Skeletal muscle cell (primary cell): ENCODE measurements at regions not wholly inside any gene's neighbourhood (a gene's known extent, or its start where the extent isn't known, plus 50 kb on each side); places are given as distances from the start of the nearest gene placed in this dataset.
A peak's percentile ranks its signal among the peaks of the same experiment; 100 is the strongest.

Source experiments
- DNase-seq: peaks from one replicate; pipeline ENCODE4 v3.0.0-alpha.2; 2010; ENCODE audit warnings: low read depth
- H3K4me3 ChIP-seq: 2 replicates; pipeline ENCODE4 v1.5.1; 2011; ENCODE audit warnings: low read depth, mild to moderate bottlenecking, control low read depth, low read length, moderate library complexity

- no peak overlapping the region for H3K4me3 ChIP-seq
- no peak for DNase-seq
These were observed 212.8 kb upstream of the KBTBD8 start for GRCh38 chr3:66785191-66785909.

- no peak for DNase-seq
- no peak overlapping the region for H3K4me3 ChIP-seq
These were observed 208.4 kb upstream of the KBTBD8 start for GRCh38 chr3:66789580-66790237.

- no peak for DNase-seq
- H3K4me3 ChIP-seq = no peak overlapping the region
These were observed 206.0 kb upstream of the KBTBD8 start for GRCh38 chr3:66792086-66792485.

GRCh38 chr3:66795365-66795764 is 202.7 kb upstream of the KBTBD8 start:
- peak; percentile 78 for DNase-seq
- H3K4me3 ChIP-seq = no peak overlapping the region

DNA sequence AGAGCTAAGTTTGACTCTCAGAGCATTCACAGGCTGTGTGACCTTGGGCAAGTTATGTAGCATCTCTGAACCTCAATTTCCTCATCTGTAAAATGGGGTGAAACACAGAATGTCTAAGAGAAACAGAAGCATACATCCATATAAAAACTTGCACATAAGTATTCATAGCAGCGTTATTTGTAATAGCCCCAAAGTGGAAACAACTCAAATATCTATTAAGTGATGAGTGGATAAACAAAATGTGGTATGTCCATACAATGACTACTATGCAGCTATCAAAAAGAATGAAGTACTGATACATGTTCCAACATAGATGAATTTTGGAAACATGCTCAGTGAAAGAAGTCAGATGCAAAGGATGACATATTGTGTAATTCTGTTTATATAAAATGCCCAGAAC is 201.8 kb upstream of the KBTBD8 start:
- DNase-seq = no peak

GRCh38 chr3:66797889-66798560 is 200.1 kb upstream of the KBTBD8 start:
- peak; percentile 68 for DNase-seq
- peak overlapping the region; percentile 17 for H3K4me3 ChIP-seq

More for the DNA sequence above, 201.8 kb upstream of the KBTBD8 start:
- H3K4me3 ChIP-seq = no peak overlapping the region

- DNase-seq = no peak
- H3K4me3 ChIP-seq = no peak overlapping the region
These were observed 197.1 kb upstream of the KBTBD8 start for GRCh38 chr3:66800941-66801545.

DNA sequence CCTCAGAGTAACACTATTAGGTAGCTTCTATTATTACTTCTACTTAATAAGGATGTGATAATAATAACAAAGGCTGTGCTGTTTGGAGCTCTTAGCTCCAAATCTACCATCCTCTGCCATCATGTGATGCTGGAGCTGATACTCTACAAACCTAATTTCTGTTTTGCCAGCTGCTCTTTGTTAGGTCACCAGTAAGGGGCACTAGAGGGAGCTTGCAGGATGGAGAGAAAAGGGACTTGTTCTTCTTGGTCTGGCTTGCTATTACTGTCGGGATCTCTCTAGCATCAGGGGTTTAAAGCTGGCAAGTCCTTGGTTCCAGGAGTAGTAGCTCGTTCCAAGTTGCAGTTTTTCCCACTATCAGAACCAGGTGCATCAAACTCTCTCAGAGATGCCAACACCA is 194.9 kb upstream of the KBTBD8 start:
- H3K4me3 ChIP-seq = no peak overlapping the region
- no peak for DNase-seq

GRCh38 chr3:66803721-66804695 is 194.1 kb upstream of the KBTBD8 start:
- H3K4me3 ChIP-seq = no peak overlapping the region
- DNase-seq = no peak

DNA sequence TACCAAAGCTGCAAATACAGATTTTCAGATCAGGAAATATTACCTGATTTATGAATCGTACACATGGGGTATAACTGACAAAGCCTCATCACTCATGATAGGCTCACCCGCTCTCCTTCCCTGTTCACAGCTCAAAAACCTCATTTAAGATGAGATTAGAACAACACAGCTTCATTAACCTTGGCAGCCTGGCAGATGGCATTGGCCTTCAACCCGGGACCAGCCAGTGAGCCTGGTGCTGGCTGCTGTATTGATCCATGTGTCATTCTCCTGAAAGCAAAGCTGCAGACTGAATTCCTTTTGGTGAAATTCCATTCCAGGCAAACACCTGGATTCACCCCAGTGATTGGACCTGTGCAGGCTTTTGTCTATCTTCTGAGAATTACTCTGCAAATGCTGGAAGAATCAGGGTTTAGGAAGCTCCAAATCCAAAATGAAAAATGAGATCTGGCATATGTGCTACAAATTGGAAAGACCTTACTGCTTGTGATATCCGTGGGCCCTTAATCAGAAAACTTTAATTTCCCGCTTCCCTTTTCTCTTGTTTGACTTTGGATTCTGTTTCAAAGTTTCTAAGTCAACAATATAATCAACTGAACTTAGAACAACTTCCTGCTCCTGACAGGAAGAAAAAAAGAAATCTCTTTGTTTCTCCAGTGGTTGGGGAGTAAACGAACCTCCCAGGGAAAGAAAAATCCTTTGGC is 189.1 kb upstream of the KBTBD8 start:
- H3K4me3 ChIP-seq = no peak overlapping the region
- DNase-seq = no peak

DNA sequence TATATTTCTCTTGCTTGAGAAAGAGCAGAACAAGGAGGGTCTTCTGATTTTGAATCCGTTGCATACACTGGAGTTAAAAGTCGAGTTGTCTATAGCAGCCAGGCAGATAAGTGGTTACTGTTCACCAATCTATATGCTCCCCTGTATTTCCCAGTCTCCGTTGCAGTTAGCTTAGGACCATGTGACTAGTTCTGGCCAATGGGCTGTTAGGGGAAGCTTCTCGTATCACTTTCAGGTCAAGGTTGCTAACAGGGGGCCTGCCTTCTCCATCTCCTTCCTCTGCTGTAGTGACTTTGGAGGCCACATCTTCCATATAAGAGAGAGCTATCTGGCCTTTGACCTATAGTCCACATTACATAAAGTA is 188.5 kb upstream of the KBTBD8 start:
- H3K4me3 ChIP-seq = no peak overlapping the region

GRCh38 chr3:66812136-66812535 is 186.0 kb upstream of the KBTBD8 start:
- no peak overlapping the region for H3K4me3 ChIP-seq
- DNase-seq = no peak

More for the DNA sequence above, 188.5 kb upstream of the KBTBD8 start:
- no peak for DNase-seq

DNA sequence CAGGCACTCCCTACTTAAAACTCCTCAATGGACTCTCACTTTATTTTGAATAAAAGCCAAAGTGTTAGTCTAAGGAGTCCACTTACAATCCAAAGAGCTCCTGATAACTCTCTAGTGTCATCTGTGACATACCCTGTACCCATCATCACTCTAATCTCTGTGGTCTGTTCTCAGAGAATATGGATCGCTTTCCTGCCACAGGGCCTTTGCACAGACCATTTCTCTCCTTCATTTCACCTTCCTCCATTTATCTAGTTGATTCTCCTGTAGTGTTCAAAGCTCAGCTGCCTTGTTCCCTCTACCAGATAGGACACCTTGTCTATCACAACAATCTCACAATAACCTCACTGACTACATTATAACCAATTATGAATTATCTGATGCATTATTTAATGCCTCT is 185.4 kb upstream of the KBTBD8 start:
- DNase-seq = no peak
- H3K4me3 ChIP-seq = no peak overlapping the region

DNA sequence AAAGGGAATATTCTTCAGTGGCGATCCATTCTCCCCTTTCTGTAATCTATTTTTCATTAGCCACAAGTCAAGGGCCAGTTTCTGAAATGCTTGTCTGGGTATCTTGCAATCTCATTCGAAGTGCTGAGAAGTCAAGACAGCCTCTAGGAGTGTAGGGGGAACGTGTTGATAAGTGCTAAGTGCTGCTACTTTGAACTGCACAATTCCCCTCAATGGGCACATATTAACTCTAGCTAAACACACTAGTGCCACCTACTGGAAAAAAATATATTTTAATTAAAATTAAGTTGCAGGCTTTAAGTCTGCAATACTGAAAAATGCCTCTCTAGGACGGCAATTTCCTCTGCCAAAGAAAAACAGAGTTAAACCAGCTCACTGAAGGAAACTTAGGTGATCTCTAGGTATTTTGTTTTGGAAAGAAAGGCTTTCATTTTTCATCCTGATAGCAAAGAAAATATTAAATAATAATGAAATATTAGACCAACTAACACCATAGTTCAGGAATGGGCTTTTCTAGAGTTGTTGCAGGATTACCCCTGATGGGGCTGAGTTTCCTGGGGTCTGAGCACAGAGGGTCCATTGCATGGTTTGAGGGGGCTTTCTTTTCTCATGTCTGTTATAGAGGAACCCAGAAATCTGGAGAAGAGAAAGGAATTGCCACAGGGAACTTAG is 181.9 kb upstream of the KBTBD8 start:
- DNase-seq = peak; percentile 37
- H3K4me3 ChIP-seq = no peak overlapping the region

GRCh38 chr3:66817951-66818557 is 180.1 kb upstream of the KBTBD8 start:
- DNase-seq = no peak
- H3K4me3 ChIP-seq = no peak overlapping the region

DNA sequence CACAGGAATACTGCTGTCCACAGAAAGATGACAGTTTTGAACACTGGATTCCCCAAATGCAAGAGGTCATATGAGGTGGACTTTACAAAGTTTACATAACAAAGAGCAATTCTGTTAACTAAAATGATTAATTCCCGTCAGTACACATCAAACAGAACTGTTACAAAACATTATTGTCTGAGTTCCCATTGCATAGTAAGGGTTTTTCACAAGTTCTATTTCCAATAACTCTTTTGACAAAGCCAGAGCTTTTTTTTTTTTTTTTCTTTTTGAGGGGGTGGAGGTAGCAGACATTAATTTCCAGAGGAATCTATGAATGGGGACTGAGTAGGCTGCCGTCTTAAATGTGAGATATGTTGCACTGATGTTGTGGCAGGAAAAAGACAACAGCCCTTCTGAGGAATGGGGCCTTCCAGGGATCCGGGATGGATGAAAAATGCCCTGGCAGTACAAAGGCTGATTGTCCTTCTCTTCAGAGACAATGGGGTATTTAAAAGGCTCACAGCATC is 178.1 kb upstream of the KBTBD8 start:
- no peak for DNase-seq
- H3K4me3 ChIP-seq = no peak overlapping the region

DNA sequence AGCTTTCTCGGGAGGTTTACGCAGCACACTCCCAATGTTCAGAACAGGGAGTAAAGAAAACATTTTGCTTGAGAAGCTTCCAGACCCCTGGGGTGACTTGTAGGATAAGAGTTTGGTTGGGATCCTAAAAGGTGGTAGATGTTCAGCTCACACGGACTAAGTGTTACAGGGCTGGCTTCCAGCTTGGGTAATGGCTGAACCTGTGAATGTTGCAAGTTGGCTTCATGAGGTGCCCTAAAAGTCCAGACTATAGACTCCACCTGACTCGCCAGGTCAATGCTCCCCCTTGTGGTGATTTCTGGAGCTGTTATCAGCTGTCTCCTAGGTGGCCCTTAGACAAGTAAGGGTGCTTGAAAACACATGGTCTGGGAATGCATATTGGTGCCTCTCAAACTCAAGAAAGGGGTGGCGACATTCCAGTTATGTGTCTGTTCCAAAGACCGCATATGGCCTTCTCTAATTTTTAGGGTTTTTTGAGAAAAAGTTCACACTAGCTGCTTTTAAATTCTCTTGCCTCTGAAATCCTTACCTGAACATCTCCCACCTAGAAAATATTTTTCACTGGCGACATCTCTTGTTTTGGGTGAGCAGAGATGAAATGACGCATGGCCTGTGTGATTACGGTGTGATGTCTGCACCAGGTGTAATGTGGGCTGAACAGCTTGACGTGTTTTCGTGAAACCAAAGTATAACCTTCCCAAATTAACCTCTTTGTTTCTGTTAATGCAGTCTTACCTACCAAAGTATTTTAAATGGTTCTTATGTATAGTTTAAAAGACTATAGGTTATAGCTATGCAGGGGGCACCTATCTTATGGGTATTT is 175.7 kb upstream of the KBTBD8 start:
- H3K4me3 ChIP-seq = no peak overlapping the region
- no peak for DNase-seq
